ENCODE measurements at regions not wholly inside any gene's neighbourhood (a gene's known extent, or its start where the extent isn't known, plus 50 kb on each side); places are given as distances from the start of the nearest gene placed in this dataset.

DNA sequence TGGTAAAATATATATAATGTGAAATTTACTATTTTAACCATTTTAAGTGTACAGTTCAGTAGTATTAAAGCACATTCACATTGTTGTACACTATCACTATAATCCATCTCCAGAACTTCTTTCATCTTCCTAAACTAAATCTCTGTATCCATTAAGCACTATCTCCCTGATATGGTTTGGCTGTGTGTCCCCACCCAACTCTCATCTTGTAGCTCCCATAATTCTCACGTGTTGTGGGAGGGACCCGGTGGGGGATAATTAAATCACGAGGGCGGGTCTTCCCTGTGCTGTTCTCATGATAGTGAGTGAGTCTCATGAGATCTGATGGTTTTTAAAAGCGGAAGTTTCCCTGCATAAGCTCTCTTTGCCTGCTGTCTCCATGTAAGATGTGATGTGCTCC is 178.9 kb upstream of the NABP1 start:
- H3K27me3 Mint-ChIP-seq (ENCODE audit: low read depth): no peaks in the 10 kb centered on the region
- no peaks in the 10 kb centered on the region for H3K36me3 Mint-ChIP-seq (ENCODE audit: low read depth)
- DNase-seq (ENCODE audit: low spot score): no peak
- H3K4me1 Mint-ChIP-seq (ENCODE audit: low read depth): peaks cover 15% of the 10 kb centered on the region
- H3K9me3 Mint-ChIP-seq (ENCODE audit: low read depth): peaks cover 6% of the 10 kb centered on the region
- TF ChIP-seq, protein P1, sequence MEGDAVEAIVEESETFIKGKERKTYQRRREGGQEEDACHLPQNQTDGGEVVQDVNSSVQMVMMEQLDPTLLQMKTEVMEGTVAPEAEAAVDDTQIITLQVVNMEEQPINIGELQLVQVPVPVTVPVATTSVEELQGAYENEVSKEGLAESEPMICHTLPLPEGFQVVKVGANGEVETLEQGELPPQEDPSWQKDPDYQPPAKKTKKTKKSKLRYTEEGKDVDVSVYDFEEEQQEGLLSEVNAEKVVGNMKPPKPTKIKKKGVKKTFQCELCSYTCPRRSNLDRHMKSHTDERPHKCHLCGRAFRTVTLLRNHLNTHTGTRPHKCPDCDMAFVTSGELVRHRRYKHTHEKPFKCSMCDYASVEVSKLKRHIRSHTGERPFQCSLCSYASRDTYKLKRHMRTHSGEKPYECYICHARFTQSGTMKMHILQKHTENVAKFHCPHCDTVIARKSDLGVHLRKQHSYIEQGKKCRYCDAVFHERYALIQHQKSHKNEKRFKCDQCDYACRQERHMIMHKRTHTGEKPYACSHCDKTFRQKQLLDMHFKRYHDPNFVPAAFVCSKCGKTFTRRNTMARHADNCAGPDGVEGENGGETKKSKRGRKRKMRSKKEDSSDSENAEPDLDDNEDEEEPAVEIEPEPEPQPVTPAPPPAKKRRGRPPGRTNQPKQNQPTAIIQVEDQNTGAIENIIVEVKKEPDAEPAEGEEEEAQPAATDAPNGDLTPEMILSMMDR (IDR thresholded peaks at IDR 0.05): no peak
- H3K27ac Mint-ChIP-seq (ENCODE audit: unreplicated experiment): no peak overlapping the region
- H3K4me3 Mint-ChIP-seq (ENCODE audit: unreplicated experiment): no peak overlapping the region

DNA sequence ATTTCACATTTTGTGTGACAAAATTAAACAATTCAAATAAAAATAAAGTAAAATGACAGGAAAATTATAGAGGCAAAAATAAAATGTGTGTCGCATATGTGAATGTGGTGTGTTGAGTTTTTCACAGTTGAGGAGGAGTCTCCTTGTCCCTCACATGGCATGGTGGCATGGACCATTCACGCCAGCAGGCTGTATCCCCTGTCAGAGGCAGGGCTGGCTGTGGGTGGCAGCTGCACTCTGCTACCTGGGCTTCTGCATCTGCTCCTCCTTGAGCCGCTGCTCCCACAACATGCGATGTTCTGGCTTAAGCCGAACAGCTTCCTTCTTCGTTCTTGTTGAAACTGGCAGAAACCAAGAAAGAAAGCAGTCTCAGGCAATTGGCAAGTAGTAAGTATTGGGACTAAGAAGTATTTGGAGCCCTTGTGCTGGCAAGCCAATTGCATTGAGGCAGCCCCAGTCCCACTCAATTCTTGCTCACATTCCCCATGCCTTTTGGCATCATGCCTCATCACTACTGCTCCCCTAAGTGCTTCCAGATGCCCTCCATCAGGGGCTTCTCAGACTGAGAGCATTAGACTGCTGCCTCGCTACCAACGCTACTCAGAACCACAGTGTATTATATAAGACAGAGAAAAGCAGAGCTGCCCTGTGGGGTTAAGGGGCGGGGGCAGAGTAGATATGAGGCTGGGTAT is 177.9 kb upstream of the NABP1 start:
- Mint-ChIP-seq H3K36me3 (ENCODE audit: low read depth) (no peaks in the 10 kb centered on the region), H3K4me1 (ENCODE audit: low read depth) (peaks cover 15% of the 10 kb centered on the region), H3K27me3 (ENCODE audit: low read depth) (no peaks in the 10 kb centered on the region), H3K9me3 (ENCODE audit: low read depth) (peaks cover 2% of the 10 kb centered on the region), H3K27ac (ENCODE audit: unreplicated experiment) (no peak overlapping the region), H3K4me3 (ENCODE audit: unreplicated experiment) (no peak overlapping the region)
- no peak for DNase-seq (ENCODE audit: low spot score)
- TF ChIP-seq, protein P1 (IDR thresholded peaks at IDR 0.05): no peak

DNA sequence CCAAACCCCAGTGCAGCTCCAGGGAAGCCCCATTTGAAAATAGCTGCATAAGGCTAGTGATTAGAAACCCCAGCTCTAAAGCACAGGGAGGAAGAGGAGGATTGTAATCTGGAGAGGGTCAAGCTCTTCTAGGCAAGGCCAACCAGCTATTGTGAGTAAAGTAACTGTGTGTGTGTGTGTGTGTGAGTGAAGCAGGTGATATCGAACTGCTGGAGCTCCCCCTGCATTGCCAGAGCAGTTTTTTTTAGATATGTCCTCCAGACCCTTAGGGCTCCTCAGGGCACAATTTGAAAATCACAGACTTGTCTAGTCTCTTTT is 177.4 kb upstream of the NABP1 start:
- Mint-ChIP-seq H3K9me3 (ENCODE audit: low read depth) (peaks cover 2% of the 10 kb centered on the region), H3K27me3 (ENCODE audit: low read depth) (no peaks in the 10 kb centered on the region), H3K4me1 (ENCODE audit: low read depth) (peaks cover 15% of the 10 kb centered on the region), H3K27ac (ENCODE audit: unreplicated experiment) (no peak overlapping the region), H3K4me3 (ENCODE audit: unreplicated experiment) (no peak overlapping the region), H3K36me3 (ENCODE audit: low read depth) (no peaks in the 10 kb centered on the region)
- TF ChIP-seq, protein P1 (IDR thresholded peaks at IDR 0.05): no peak
- no peak for DNase-seq (ENCODE audit: low spot score)

DNA sequence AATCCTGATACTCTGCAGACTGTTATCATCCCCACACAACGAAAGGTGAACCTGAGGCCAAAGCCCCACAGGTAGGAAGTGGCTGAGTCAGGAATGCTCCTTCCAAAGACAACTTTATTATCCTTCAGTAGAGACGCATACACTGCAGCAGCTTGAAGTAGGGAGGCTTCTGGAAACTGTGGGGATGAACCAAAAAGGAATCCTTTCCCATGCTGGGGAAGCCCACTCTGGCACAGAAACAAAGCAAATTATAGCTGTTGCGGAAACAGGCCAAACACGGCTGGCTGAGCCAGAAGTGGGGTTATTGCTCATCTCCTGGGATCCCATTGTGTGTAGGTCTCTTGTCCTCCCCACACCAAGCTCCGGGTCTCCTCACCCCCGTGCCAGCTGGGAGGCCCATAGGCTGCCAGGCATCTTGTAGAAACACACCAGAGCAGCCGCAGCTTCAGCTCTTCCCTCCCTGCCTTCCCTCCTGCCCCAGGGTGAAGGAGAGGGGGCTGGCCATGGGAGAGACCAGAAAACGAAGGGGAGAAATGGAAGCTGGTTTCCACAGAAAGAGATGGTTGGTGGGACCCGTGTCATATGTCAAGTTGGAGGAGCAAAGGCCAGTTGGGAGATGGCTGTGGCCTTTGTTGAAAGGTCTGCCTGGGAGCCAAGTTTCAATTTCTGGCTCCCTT is 176.9 kb upstream of the NABP1 start:
- no peak for DNase-seq (ENCODE audit: low spot score)
- TF ChIP-seq, protein P1 (IDR thresholded peaks at IDR 0.05): no peak
- peaks cover 15% of the 10 kb centered on the region for H3K4me1 Mint-ChIP-seq (ENCODE audit: low read depth)
- no peak overlapping the region for H3K4me3 Mint-ChIP-seq (ENCODE audit: unreplicated experiment)
- H3K27me3 Mint-ChIP-seq (ENCODE audit: low read depth): no peaks in the 10 kb centered on the region
- peaks cover 2% of the 10 kb centered on the region for H3K9me3 Mint-ChIP-seq (ENCODE audit: low read depth)
- no peaks in the 10 kb centered on the region for H3K36me3 Mint-ChIP-seq (ENCODE audit: low read depth)
- H3K27ac Mint-ChIP-seq (ENCODE audit: unreplicated experiment): no peak overlapping the region

DNA sequence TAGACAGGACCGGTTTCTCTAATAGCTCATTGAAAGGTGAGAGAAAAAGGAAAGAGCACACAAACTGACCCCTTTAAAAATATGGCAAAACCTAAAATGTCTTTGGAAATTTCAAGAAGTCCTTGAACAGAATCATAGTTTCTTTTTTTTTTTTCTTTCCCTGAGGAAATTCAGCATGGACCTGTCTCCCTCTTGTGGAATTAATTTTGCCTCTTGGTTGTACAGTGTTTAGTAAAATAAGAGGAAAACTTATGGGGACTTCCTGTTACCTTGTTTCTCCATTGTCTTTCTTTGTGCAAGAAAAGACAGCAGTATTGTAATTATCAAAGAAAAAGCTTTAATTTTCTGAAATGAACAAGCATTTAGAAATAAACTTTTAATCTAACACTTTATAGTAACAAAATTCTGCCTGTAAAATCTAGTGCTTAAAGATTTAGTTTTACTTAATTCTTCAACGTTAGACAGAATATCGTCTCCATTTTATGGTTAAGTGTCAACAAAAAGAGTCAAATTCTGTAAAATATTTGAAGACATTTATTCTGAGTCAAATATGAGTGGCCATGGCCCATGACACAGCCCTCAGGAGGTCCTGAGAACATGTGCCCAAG is 176.3 kb upstream of the NABP1 start:
- Mint-ChIP-seq H3K9me3 (ENCODE audit: low read depth) (peaks cover 2% of the 10 kb centered on the region), H3K4me1 (ENCODE audit: low read depth) (peaks cover 15% of the 10 kb centered on the region), H3K27ac (ENCODE audit: unreplicated experiment) (no peak overlapping the region), H3K27me3 (ENCODE audit: low read depth) (no peaks in the 10 kb centered on the region), H3K36me3 (ENCODE audit: low read depth) (no peaks in the 10 kb centered on the region), H3K4me3 (ENCODE audit: unreplicated experiment) (no peak overlapping the region)
- TF ChIP-seq, protein P1 (IDR thresholded peaks at IDR 0.05): peak; percentile 92
- DNase-seq (ENCODE audit: low spot score): no peak
